Gastroesophageal sphincter (tissue), 4 donors: ENCODE measurements at regions not wholly inside any gene's neighbourhood (a gene's known extent, or its start where the extent isn't known, plus 50 kb on each side); places are given as distances from the start of the nearest gene placed in this dataset.

Source experiments
- ATAC-seq: fragments of 150-250 bp; one replicate; pipeline ENCODE4 v1.9.1; 2016; ENCODE audit warnings: mild to moderate bottlenecking, moderate library complexity
- H3K27ac ChIP-seq, 4 donors: fragments of 200-600 bp; sonication (generic) in 3 of 4; 1 replicate in 3 of 4; 2 replicates in 1 of 4; pipeline ENCODE4 v1.5.1; 2016 to 2019
- H3K27me3 ChIP-seq: fragments of 200-600 bp; sonication (generic); one replicate; pipeline ENCODE4 v1.5.1; 2019
- H3K36me3 ChIP-seq, 2 donors: fragments of 200-600 bp; sonication (generic); one replicate each; pipeline ENCODE4 v1.5.1; 2019; ENCODE audit warnings: control low read depth in 1 of 2
- H3K4me1 ChIP-seq, 3 donors: fragments of 200-600 bp; sonication (generic); 1 replicate in 2 of 3; 2 replicates in 1 of 3; pipeline ENCODE4 v1.5.1; 2016 to 2019; ENCODE audit warnings: control low read depth in 2 of 3
- H3K4me3 ChIP-seq, 2 donors: fragments of 200-600 bp; sonication (generic); one replicate each; pipeline ENCODE4 v1.5.1; 2019; ENCODE audit warnings: mild to moderate bottlenecking in 1 of 2, moderate library complexity in 1 of 2
- H3K9me3 ChIP-seq, 3 donors: fragments of 200-600 bp; sonication (generic); one replicate each; pipeline ENCODE4 v1.5.1; 2017 to 2019; ENCODE audit warnings: control low read depth in 2 of 3
- CTCF ChIP-seq, 4 experiments: fragments of 200-600 bp in 2 of 4; fragments of 450-650 bp in 2 of 4; sonication (generic) in 1 of 4; IDR thresholded peaks; one replicate each; pipeline ENCODE4 v1.5.1; 2017 to 2019; ENCODE audit warnings: antibody characterized with exemption in 4 of 4, mild to moderate bottlenecking in 2 of 4, moderate library complexity in 2 of 4
- EP300 ChIP-seq: sonication (generic); formaldehyde crosslinking; IDR thresholded peaks from one replicate; pipeline ENCODE4 v1.6.1; 2017; ENCODE audit warnings: antibody characterized with exemption, mild to moderate bottlenecking
- POLR2A ChIP-seq, 2 donors: fragments of 450-650 bp; IDR thresholded peaks; one replicate each; pipeline ENCODE4 v1.6.1; 2017; ENCODE audit warnings: antibody characterized with exemption in 2 of 2, mild to moderate bottlenecking in 2 of 2, moderate library complexity in 1 of 2
- POLR2AphosphoS5 ChIP-seq: sonication (generic); formaldehyde crosslinking; IDR thresholded peaks from one replicate; pipeline ENCODE4 v1.6.1; 2017; ENCODE audit warnings: antibody characterized with exemption
- WGBS, 2 donors: methylation state at CpG; one replicate each; pipeline ENCODE4 v1.1.5; 2018; ENCODE audit warnings: low coverage in 1 of 2; 5-methylcytosine and 5-hydroxymethylcytosine counted together

GRCh38 chr2:8215982-8216381 lies 465.9 kb upstream of the ID2 start:
- TF ChIP-seq POLR2A (IDR thresholded peaks at IDR 0.05), result no peak
- TF ChIP-seq EP300, result no peak
- no peak for TF ChIP-seq POLR2AphosphoS5
- H3K4me3 ChIP-seq, result no peak overlapping the region
- no peaks in the 10 kb centered on the region for H3K36me3 ChIP-seq
- no peaks in the 10 kb centered on the region for H3K9me3 ChIP-seq
- H3K27me3 ChIP-seq, result no peaks in the 10 kb centered on the region
- ATAC-seq, result no peak
- H3K4me1 ChIP-seq, result peaks cover 0 to 20% (median 0%) of the 10 kb centered on the region in 3 donors
- 67 to 71% methylated on average over 2 to 6 of the region's 6 CpGs for WGBS, 2 donors
- H3K27ac ChIP-seq, result no peak overlapping the region

GRCh38 chr2:8216397-8216796 lies 465.5 kb upstream of the ID2 start:
- Histone ChIP-seq H3K4me3 (no peak overlapping the region), H3K9me3 (no peaks in the 10 kb centered on the region), H3K4me1 (peaks cover 0 to 20% (median 0%) of the 10 kb centered on the region in 3 donors), H3K27me3 (no peaks in the 10 kb centered on the region), H3K27ac (no peak overlapping the region), H3K36me3 (no peaks in the 10 kb centered on the region)
- TF ChIP-seq EP300 (no peak), POLR2A (IDR thresholded peaks at IDR 0.05) (no peak), POLR2AphosphoS5 (no peak), CTCF (IDR thresholded peaks at IDR 0.05) (no peak)
- 41 to 71% methylated on average over 1 of the region's 1 CpG for WGBS, 2 donors
- ATAC-seq, result no peak

- TF ChIP-seq POLR2A (IDR thresholded peaks at IDR 0.05), result no peak
- no peak for TF ChIP-seq EP300
- no peak for TF ChIP-seq CTCF (IDR thresholded peaks at IDR 0.05)
- no peak for TF ChIP-seq POLR2AphosphoS5
- no peak for ATAC-seq
- H3K4me3 ChIP-seq, result no peak overlapping the region
- WGBS, 2 donors, result 72 to 75% methylated on average over 3 to 5 of the region's 9 CpGs
- no peaks in the 10 kb centered on the region for H3K36me3 ChIP-seq
- H3K4me1 ChIP-seq, result peaks cover 0 to 20% (median 0%) of the 10 kb centered on the region in 3 donors
- H3K9me3 ChIP-seq, result no peaks in the 10 kb centered on the region
- no peak overlapping the region for H3K27ac ChIP-seq
- no peaks in the 10 kb centered on the region for H3K27me3 ChIP-seq
Measured at GRCh38 chr2:8217468-8218030, 464.3 kb upstream of the ID2 start.

- no peaks in the 10 kb centered on the region for H3K27me3 ChIP-seq
- 97 to 98% methylated on average over 6 to 8 of the region's 8 CpGs for WGBS, 2 donors
- no peaks in the 10 kb centered on the region for H3K36me3 ChIP-seq
- ATAC-seq, result no peak
- TF ChIP-seq POLR2AphosphoS5 (no peak), CTCF (IDR thresholded peaks at IDR 0.05) (no peak), POLR2A (IDR thresholded peaks at IDR 0.05) (no peak), EP300 (no peak)
- no peaks in the 10 kb centered on the region for H3K9me3 ChIP-seq
- peaks cover 0 to 20% (median 0%) of the 10 kb centered on the region in 3 donors for H3K4me1 ChIP-seq
- no peak overlapping the region for H3K4me3 ChIP-seq
- no peak overlapping the region for H3K27ac ChIP-seq
Measured at GRCh38 chr2:8219096-8219495, 462.8 kb upstream of the ID2 start.

- WGBS, 2 donors, result 73 to 90% methylated on average over 2 to 6 of the region's 22 CpGs
- H3K4me3 ChIP-seq, result no peak overlapping the region
- no peaks in the 10 kb centered on the region for H3K36me3 ChIP-seq
- peak; percentile 40 for TF ChIP-seq POLR2AphosphoS5
- TF ChIP-seq EP300, result no peak
- TF ChIP-seq POLR2A (IDR thresholded peaks at IDR 0.05), result no peak
- peak in 1 of 4 experiments; percentile 9 for TF ChIP-seq CTCF (IDR thresholded peaks at IDR 0.05)
- no peaks in the 10 kb centered on the region for H3K9me3 ChIP-seq
- H3K27ac ChIP-seq, result peak overlapping the region in 1 of 4 donors; percentile 28
- peaks cover 0 to 20% (median 0%) of the 10 kb centered on the region in 3 donors for H3K4me1 ChIP-seq
- no peaks in the 10 kb centered on the region for H3K27me3 ChIP-seq
- ATAC-seq, result peak; percentile 80
Measured at GRCh38 chr2:8219631-8220355, 462.1 kb upstream of the ID2 start.
